ENCODE measurements at regions not wholly inside any gene's neighbourhood (a gene's known extent, or its start where the extent isn't known, plus 50 kb on each side); places are given as distances from the start of the nearest gene placed in this dataset.

DNA sequence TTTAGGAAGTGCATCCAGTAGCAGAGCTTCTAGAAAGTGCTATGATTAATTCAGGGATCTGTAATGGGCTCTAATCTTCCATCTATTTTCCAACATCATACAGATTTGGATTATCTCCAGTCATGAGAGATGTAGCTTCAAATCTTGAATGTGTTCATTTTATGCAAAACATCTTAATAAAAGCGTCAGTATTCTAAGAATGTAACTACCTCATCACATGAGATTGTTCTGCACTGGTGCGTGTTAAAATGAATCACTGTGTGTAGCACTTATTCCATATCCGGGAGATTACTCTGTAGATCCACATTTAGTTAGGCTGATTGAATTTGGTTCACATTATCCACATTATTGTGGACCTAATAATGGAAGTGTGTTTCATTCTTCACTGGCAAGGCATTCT, 344.9 kb upstream of the CHRM2 start:
- DNase-seq (ENCODE audit: low spot score) = no peak
- TF ChIP-seq, protein P1, sequence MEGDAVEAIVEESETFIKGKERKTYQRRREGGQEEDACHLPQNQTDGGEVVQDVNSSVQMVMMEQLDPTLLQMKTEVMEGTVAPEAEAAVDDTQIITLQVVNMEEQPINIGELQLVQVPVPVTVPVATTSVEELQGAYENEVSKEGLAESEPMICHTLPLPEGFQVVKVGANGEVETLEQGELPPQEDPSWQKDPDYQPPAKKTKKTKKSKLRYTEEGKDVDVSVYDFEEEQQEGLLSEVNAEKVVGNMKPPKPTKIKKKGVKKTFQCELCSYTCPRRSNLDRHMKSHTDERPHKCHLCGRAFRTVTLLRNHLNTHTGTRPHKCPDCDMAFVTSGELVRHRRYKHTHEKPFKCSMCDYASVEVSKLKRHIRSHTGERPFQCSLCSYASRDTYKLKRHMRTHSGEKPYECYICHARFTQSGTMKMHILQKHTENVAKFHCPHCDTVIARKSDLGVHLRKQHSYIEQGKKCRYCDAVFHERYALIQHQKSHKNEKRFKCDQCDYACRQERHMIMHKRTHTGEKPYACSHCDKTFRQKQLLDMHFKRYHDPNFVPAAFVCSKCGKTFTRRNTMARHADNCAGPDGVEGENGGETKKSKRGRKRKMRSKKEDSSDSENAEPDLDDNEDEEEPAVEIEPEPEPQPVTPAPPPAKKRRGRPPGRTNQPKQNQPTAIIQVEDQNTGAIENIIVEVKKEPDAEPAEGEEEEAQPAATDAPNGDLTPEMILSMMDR (IDR thresholded peaks at IDR 0.05; ENCODE audit: extremely low read depth, missing control alignments) = no peak

DNA sequence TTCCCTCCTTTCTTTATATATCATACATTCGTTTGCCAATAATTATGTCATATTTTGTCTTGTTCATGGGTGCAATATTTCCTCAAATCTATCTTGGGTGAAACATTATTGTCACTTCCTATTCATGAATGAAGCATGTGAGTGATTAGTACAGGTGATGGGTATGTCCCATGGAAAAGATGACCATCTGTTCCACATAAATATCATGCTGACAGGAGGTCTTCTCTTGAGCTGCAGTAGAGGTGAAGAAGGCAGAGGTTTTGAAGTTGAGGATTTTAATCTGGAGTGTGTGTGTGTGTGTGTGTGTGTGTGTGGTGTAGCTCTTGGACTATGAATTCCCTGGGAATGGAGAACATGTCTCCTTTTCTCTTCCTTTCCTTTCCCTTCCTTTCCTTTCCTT, 350.5 kb upstream of the CHRM2 start:
- TF ChIP-seq, protein P1 (IDR thresholded peaks at IDR 0.05; ENCODE audit: extremely low read depth, missing control alignments) = no peak
- DNase-seq (ENCODE audit: low spot score) = no peak

DNA sequence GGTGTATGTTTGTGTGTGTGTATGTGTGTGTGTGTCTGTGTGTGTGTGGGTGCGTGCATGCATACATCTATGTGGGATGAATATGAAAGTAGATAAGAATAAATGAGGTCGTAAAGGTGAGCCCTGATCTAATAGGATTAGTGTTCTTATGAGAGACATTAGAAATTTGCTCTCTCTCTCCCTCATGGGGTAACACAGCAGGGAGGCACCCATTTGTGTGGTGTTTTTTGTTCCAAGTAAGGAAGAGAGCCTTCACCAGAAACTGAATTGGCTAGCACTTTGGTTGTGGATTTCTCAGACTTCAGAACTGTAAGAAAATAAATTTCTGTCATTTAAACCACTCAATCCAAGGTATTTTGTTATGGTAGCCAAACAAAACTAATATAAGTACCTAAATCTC, 353.7 kb upstream of the CHRM2 start:
- no peak for DNase-seq (ENCODE audit: low spot score)

DNA sequence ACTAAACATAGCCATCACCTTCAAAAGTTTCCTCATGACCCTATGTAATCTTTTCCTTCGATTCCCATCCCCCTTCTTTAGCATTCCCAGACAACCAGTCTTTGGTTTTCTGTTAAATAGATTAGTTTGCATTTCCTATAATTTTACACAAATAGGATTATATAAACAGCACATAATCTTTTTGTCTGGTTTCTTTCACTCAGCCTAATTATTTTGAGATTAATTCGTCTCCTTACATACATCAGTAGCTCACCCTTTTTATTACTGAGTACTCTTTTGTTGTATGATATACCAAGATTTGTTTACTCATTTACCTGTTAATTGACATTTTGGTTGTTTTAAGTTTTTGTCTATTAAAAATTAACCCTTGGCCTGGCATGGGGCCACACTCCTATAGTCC, 354.7 kb upstream of the CHRM2 start:
- DNase-seq (ENCODE audit: low spot score) = no peak
- TF ChIP-seq, protein P1 (IDR thresholded peaks at IDR 0.05; ENCODE audit: extremely low read depth, missing control alignments) = no peak

More for the DNA sequence above, 353.7 kb upstream of the CHRM2 start:
- TF ChIP-seq, protein P1 (IDR thresholded peaks at IDR 0.05; ENCODE audit: extremely low read depth, missing control alignments) = no peak

DNA sequence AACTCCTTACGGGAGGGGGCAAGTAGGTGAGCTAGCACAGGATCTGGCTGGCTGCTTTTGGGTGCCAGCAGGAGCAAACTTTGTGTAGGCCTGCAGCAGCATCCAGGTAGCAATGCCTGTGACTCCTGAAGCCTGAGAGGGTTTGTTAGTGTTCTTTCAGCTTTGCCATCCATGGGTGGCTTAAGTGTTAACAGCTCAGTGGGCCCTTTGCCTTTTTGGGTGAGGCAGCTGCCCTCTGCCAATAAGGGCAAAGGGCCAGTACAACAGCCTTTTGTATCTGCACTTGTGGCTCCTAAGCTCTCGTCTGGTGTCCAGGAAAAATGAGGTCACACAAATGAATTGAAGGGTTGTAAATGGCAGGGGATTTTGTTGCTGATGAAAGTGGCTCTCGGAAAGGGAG, 359.0 kb upstream of the CHRM2 start:
- DNase-seq (ENCODE audit: low spot score) = no peak
- TF ChIP-seq, protein P1 (IDR thresholded peaks at IDR 0.05; ENCODE audit: extremely low read depth, missing control alignments) = no peak

DNA sequence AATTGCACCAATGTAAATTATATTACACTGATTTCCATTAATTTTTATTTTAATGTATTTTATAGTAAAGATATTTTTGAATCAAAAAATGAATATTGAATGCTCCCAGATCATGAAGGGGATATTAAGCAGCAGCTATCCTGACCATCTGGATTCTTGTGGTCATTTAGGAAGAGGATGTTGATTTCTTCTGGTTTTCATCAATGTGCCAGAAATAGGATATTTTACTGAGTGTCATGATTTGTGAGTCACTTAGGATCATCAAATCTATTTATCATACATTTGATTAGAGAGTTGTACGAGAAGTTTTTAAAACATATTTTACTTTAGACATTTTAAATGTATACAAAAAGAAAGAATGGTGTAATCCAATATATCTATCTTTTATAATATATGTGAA, 366.3 kb upstream of the CHRM2 start:
- TF ChIP-seq, protein P1 (IDR thresholded peaks at IDR 0.05; ENCODE audit: extremely low read depth, missing control alignments) = no peak
- no peak for DNase-seq (ENCODE audit: low spot score)

DNA sequence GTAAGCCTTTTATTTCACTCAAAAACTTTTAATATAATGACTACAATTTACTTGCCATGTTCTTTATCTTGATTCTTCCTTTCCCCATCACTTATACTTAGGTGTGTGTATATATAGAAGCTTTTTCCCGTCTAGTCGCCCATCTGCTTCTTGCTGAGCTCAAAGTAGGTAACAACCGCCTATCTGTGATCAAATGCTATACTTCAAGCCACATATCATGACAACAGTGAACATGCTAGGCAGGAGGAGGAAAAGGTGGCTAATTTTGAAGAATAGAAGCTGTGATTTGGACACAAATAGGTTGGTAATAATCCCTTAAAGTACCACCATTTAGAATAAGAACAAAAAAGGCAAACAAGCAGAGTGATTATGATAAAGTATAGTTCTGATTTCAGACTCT, 367.3 kb upstream of the CHRM2 start:
- no peak for DNase-seq (ENCODE audit: low spot score)
- TF ChIP-seq, protein P1 (IDR thresholded peaks at IDR 0.05; ENCODE audit: extremely low read depth, missing control alignments) = no peak
